A549 (cell line): ENCODE measurements at regions not wholly inside any gene's neighbourhood (a gene's known extent, or its start where the extent isn't known, plus 50 kb on each side); places are given as distances from the start of the nearest gene placed in this dataset.

Experiments used
- BHLHE40 ChIP-seq: IDR thresholded peaks from 2 replicates; pipeline ENCODE4 v1.6.1; 2012; ENCODE audit warnings: low read depth, low read length, inconsistent platforms
- CTCF ChIP-seq: fragments of >200 bp; sonication (Bioruptor Twin); formaldehyde crosslinking; IDR thresholded peaks from 3 replicates; pipeline ENCODE4 v1.5.1; 2016
- EP300 ChIP-seq, 2 experiments: fragments of >200 bp; sonication (Bioruptor Twin); formaldehyde crosslinking; IDR thresholded peaks; 2 replicates in 1 of 2; 3 replicates in 1 of 2; pipeline ENCODE4 v1.6.1; 2016 to 2017
- MAX ChIP-seq: IDR thresholded peaks from 2 replicates; pipeline ENCODE4 v1.6.1; 2012
- MAZ ChIP-seq: fragments of 150-350 bp; IDR thresholded peaks from 2 replicates; pipeline ENCODE4 v1.6.1; 2014; ENCODE audit warnings: antibody characterized with exemption, low read depth, low read length, borderline replicate concordance
- POLR2A ChIP-seq: IDR thresholded peaks from 2 replicates; pipeline ENCODE4 v1.6.1; 2012; ENCODE audit warnings: mild to moderate bottlenecking, low read length
- RARB ChIP-seq: fragments of 250-450 bp; sonication (Bioruptor Pico); IDR thresholded peaks from 2 replicates; pipeline ENCODE4 v1.8.0; 2021; ENCODE audit warnings: mild to moderate bottlenecking, moderate library complexity
- RCOR1 ChIP-seq: fragments of 150-350 bp; IDR thresholded peaks from 2 replicates; pipeline ENCODE4 v1.6.1; 2014; ENCODE audit warnings: antibody characterized with exemption, low read length, low read depth
- SMC3 ChIP-seq: fragments of >200 bp; sonication (Bioruptor Twin); formaldehyde crosslinking; IDR thresholded peaks from 3 replicates; pipeline ENCODE4 v1.6.1; 2018; ENCODE audit warnings: inconsistent platforms
- ZC3H11A ChIP-seq: fragments of 450-650 bp; IDR thresholded peaks from 2 replicates; pipeline ENCODE4 v1.6.1; 2014; ENCODE audit warnings: antibody characterized with exemption, mild to moderate bottlenecking
- TF ChIP-seq, protein P1 (sequence below): fragments of >200 bp; sonication (Bioruptor Twin); formaldehyde crosslinking; IDR thresholded peaks from 3 replicates; pipeline ENCODE4 v1.6.1; 2016

- TF ChIP-seq CTCF (no peak), RCOR1 (no peak), MAZ (no peak), MAX (no peak), EP300 (IDR thresholded peaks at IDR 0.05) (no peak), POLR2A (no peak), ZC3H11A (no peak), RARB (CRISPR knock-in tag) (no peak), BHLHE40 (no peak), SMC3 (no peak)
- TF ChIP-seq, protein P1, sequence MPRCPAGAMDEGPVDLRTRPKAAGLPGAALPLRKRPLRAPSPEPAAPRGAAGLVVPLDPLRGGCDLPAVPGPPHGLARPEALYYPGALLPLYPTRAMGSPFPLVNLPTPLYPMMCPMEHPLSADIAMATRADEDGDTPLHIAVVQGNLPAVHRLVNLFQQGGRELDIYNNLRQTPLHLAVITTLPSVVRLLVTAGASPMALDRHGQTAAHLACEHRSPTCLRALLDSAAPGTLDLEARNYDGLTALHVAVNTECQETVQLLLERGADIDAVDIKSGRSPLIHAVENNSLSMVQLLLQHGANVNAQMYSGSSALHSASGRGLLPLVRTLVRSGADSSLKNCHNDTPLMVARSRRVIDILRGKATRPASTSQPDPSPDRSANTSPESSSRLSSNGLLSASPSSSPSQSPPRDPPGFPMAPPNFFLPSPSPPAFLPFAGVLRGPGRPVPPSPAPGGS, result no peak
Observed at GRCh38 chr18:11506856-11507255, 102.5 kb upstream of the SLC35G4 start.
